HG03139 (cell line): ENCODE measurements at regions not wholly inside any gene's neighbourhood (a gene's known extent, or its start where the extent isn't known, plus 50 kb on each side); places are given as distances from the start of the nearest gene placed in this dataset.

Experiments used
- ATAC-seq: cut with Tn5 transposase; IDR thresholded peaks from one replicate; pipeline ENCODE4 v1.9.1; 2021; ENCODE audit not compliant: unreplicated experiment

GRCh38 chr2:82652117-82652516 lies 1807.0 kb downstream of the SUCLG1 start:
- no peak for ATAC-seq

DNA sequence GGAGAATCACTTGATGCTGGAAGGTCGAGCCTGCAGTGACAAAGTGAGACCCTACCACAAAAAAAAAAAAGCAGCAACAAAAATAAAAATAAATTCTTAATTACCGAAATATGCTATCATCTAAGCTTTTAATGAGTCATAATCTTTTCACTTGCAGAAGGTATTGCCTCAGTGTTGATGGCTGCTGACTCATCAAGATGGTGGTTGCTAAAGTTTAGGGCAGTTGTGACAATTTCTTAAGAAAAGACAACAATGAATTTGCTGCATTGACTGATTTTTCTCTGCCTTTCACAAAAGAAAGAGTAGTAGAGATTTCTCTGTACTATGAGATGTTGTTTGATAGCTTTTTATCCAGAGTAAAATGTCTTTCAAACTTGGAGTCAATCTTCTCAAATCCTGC lies 1809.0 kb downstream of the SUCLG1 start:
- ATAC-seq, result no peak

DNA sequence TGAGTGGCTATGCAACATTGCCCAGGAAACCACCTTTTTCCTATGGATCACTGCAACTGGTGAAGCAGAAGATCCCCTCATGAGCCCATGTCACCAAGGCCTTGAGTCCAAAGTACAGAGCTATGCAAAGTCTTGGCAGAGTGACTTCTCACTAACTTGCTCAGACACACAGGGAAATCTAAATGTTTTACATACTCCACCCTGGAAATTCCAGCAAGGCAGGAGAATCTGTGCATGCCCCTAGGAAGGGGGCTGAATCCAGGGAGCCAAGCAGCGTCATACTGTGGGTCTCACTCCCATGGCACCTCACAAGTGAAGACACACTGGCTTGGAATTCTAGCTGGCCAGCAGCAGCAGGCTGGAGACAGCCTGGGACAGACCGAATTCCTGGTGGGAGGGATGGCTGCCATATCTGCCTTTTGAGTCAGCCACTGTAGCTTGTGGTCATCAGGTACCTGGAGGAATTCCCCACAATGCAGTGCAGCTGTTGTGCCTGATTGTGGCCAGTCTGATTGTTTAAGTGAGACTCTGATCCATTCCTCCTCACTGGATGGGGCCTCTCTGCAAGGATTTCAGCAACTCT lies 1817.4 kb downstream of the SUCLG1 start:
- no peak for ATAC-seq

GRCh38 chr2:82636402-82637020 lies 1822.6 kb downstream of the SUCLG1 start:
- ATAC-seq, result no peak

DNA sequence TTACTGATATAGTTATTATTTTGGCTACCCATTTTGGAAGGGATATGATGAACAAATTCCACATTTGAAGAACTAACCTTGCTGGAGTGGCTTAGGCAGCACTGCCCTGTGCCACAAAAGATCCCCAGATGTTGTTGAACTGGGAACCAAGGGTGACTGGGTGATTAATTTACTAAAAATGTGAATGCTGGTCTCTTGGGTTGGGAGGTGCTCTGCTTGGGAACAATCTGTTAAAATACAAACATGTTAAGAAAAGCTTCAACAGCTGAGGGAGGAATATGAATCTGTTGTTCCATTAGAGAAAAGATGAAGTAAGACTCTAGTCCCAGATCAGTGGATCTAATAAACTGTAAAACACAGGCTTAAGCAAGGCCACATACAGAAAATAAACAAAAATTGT lies 1860.1 kb downstream of the SUCLG1 start:
- ATAC-seq, result no peak

DNA sequence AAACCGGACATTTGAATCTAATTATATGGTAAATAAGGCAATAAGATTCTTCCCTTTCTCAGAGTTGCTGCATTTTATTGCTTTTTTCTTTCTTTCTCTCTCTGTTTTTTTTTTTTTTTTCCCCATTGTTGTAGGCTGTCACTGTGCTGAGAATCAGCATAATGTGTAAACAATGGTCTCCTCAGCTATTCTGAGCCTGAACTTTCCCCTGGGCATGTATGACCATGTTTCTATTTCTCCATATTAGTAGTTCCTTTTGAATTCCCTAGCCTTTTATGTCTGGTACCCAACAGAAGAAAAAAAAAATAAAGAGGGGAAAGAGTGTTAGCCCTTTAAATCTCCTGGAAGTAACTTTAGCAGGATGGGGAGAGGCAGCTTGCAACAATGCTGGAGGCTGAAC lies 1862.5 kb downstream of the SUCLG1 start:
- ATAC-seq, result no peak

GRCh38 chr2:82591718-82592117 lies 1867.4 kb downstream of the SUCLG1 start:
- no peak for ATAC-seq

DNA sequence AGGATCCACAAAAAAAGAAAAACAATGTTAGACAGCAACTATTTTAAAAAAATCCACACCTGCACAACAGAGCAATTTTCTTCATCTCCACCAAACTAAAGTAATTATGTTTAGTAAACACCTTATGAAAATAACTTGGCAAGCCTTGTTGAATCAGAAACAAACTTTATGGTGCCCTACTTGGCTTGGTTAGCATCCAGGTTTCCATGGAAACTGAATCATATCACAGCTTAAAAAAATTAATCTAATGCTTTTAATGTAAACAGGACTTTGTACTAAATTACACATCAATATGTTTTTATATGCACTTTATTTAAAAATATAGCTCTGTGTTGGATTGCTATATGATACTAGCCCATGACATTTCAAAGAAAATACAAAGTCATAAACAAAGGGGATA lies 1882.4 kb downstream of the SUCLG1 start:
- ATAC-seq, result no peak

DNA sequence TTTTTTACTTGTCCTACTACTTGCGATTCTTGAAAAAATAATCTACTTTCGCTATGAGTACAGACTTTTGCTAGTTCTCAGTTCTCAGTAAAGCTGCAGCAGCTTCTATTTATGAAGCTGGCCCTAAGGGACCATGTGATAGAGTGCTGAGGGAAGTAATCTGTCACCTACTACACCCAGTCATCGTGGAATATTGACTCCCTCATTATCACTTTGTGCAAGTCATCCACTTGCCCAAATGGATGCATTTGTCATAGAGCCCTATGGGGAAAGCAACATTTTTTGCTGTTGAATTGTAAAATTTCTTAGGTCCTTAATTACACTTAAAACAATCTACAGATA lies 1919.8 kb downstream of the SUCLG1 start:
- no peak for ATAC-seq

DNA sequence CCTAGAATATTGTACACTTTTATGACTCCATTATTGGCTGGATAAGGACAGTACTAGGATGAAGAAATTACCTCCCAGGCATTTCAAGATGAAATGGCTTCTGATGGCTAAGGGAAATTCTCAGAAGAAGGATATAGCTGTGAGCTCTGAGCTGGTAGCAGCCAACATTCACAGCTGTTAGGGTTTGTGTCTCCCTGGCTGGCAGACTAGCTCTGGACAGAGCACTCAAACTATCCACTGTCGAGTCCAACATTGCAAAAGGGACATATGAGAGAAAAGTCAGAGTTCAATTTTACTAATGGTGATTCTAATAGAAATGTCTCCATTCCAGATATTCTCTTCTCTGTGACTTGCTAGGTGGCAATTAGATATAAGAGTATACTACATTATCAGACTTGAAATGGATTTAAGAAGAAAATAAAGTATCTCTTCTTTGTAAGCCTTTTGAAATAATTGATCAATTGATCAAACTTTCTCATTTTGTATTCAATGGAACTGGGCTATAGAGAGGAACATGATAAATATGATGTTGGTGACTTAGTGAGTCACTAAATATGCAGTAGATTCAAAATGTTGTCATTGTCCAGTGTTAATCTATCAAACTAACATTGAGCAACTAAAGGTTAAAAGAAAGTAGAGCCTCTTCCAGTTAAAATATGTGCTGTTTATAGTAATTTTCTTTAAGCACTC lies 1920.3 kb downstream of the SUCLG1 start:
- no peak for ATAC-seq

DNA sequence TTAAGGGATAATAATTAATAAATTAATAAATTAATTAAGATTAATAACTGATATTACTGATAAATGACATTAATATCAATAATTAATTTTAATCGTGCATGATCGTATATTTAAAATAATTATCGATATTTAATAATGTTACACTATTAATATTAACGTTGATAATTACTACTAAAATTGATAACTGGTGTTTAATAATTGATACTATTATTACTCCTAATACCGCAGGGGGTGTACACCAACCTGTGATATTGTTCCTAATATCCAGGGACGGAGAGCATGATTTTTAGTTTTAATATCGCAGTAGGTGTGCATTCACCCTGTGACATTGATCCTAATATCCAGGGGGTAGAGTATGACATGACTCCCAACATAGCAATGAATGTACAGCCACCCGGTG lies 1930.8 kb downstream of the SUCLG1 start:
- no peak for ATAC-seq

- no peak for ATAC-seq
Observed at GRCh38 chr2:82527124-82527523, 1932.0 kb downstream of the SUCLG1 start.

- ATAC-seq, result no peak
Observed at GRCh38 chr2:82526277-82526676, 1932.8 kb downstream of the SUCLG1 start.

DNA sequence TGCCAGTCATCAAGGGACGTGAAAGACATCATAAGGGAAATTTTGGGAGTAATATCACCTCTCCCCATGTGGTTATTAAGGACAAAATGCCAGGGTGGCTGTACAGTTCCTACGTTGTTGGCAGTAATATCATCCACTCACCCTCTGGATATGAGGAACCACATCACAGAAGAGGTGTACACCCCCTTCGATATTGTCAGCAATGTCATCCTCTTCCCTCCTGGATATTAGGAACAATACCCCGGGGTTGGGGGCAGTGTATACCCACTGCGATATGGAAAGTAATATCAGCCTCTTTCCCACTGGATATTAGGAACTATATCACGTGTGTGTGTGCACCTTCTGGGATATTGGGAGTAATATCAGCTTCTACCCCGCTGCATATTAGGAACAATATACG lies 1933.3 kb downstream of the SUCLG1 start:
- ATAC-seq, result no peak

DNA sequence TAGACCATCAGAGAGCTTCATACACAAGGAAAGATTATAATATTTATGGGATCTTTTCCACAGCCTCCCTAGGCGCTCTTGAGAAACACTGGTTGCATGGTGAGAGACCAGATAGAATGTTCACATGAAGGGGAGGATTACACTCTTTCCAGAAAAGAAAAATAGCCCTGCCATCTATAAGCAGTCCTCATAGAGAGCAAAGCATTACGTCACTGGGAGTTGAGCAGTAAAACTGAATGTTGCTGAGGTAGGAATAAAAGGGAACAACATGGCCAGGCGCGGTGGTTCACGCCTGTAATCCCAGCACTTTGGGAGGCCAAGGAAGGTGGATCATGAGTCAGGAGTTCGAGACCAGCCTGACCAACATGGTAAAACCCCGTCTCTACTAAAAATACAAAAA lies 1934.3 kb downstream of the SUCLG1 start:
- no peak for ATAC-seq

- no peak for ATAC-seq
Observed at GRCh38 chr2:82511894-82512293, 1947.2 kb downstream of the SUCLG1 start.

GRCh38 chr2:82508702-82509101 lies 1950.4 kb downstream of the SUCLG1 start:
- no peak for ATAC-seq

- no peak for ATAC-seq
Observed at GRCh38 chr2:82507657-82508056, 1951.4 kb downstream of the SUCLG1 start.

DNA sequence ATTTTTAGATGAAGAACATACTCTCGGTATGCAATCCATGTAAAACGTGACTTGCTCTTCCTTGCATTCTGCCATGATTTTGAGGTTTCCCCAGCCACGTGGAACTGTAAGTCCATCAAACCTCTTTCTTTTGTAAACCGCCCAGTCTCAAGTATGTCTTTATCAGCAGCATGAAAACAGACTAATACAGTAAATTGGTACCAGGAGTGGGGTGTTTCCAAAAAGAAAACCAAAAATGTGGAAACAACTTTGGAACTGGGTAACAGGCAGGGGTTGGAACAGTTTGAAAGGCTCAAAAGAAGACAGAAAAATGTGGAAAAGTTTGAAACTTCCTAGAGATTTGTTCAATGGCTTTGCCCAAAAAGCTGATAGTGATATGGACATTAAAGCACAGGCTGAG lies 1957.9 kb downstream of the SUCLG1 start:
- ATAC-seq, result no peak

- no peak for ATAC-seq
Observed at GRCh38 chr2:82498777-82499443, 1960.2 kb downstream of the SUCLG1 start.

GRCh38 chr2:82494739-82495138 lies 1964.3 kb downstream of the SUCLG1 start:
- ATAC-seq, result no peak

DNA sequence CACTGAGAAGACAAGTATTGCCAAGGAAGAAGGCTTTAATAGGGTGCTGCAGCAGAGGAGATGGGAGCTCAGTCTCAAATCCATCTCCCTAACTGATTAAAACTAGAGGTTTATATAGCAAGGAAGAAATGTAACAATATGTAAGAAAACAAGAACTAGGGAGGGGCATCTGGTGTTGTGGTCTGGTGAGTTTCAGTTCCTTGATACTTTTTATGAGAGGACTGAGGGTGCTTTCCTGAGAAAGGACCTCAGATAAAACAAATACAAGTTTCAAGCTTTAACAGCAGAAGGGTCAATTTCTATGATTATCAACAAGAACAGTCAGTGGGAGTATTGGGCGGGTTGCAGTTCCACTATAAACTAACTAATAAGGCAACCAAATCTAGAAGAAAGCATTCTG lies 1967.5 kb downstream of the SUCLG1 start:
- ATAC-seq, result no peak
